ENCODE measurements at regions not wholly inside any gene's neighbourhood (a gene's known extent, or its start where the extent isn't known, plus 50 kb on each side); places are given as distances from the start of the nearest gene placed in this dataset.

GRCh38 chr5:4627131-4627530, 513.0 kb upstream of the ADAMTS16 start:
- no peaks in the 10 kb centered on the region for H3K9me3 ChIP-seq
- intact Hi-C loops (cut with DNase I), result no loop called here
- H3K27me3 ChIP-seq, result no peaks in the 10 kb centered on the region
- no peaks in the 10 kb centered on the region for H3K36me3 ChIP-seq
- H3K4me1 ChIP-seq, result no peaks in the 10 kb centered on the region
- ATAC-seq (no peak), DNase-seq (no peak)
- H3K4me3 ChIP-seq, result no peak overlapping the region
- H3K27ac ChIP-seq, result no peak overlapping the region
- 73% methylated on average over 2 of the region's 3 CpGs for WGBS (ENCODE audit: insufficient coverage, low coverage, low lambda C conversion rate, missing lambda C conversion rate)
- TF ChIP-seq CTCF (IDR thresholded peaks at IDR 0.05) (no peak), POLR2A (IDR thresholded peaks at IDR 0.05) (no peak)

- no peaks in the 10 kb centered on the region for H3K36me3 ChIP-seq
- H3K27ac ChIP-seq, result no peak overlapping the region
- no peak for TF ChIP-seq CTCF (IDR thresholded peaks at IDR 0.05)
- TF ChIP-seq POLR2A (IDR thresholded peaks at IDR 0.05), result no peak
- ATAC-seq (no peak), DNase-seq (no peak)
- H3K27me3 ChIP-seq, result no peaks in the 10 kb centered on the region
- H3K9me3 ChIP-seq, result no peaks in the 10 kb centered on the region
- H3K4me3 ChIP-seq, result no peak overlapping the region
- WGBS (ENCODE audit: insufficient coverage, low coverage, low lambda C conversion rate, missing lambda C conversion rate), result 27% methylated on average over 8 of the region's 9 CpGs
- intact Hi-C loops (cut with DNase I), result no loop called here
- no peaks in the 10 kb centered on the region for H3K4me1 ChIP-seq
Measured at GRCh38 chr5:4627929-4628328, 512.2 kb upstream of the ADAMTS16 start.

- WGBS (ENCODE audit: insufficient coverage, low coverage, low lambda C conversion rate, missing lambda C conversion rate), result 65% methylated on average over 14 of the region's 14 CpGs
- no peaks in the 10 kb centered on the region for H3K4me1 ChIP-seq
- H3K4me3 ChIP-seq, result no peak overlapping the region
- TF ChIP-seq CTCF (IDR thresholded peaks at IDR 0.05), result no peak
- no peak for TF ChIP-seq POLR2A (IDR thresholded peaks at IDR 0.05)
- H3K27ac ChIP-seq, result no peak overlapping the region
- no peaks in the 10 kb centered on the region for H3K9me3 ChIP-seq
- H3K27me3 ChIP-seq, result no peaks in the 10 kb centered on the region
- intact Hi-C loops (cut with DNase I), result no loop called here
- DNase-seq (no peak), ATAC-seq (no peak)
- H3K36me3 ChIP-seq, result no peaks in the 10 kb centered on the region
Measured at GRCh38 chr5:4628645-4629385, 511.3 kb upstream of the ADAMTS16 start.

GRCh38 chr5:4630031-4630430, 510.1 kb upstream of the ADAMTS16 start:
- Histone ChIP-seq H3K36me3 (no peaks in the 10 kb centered on the region), H3K9me3 (no peaks in the 10 kb centered on the region), H3K4me1 (no peaks in the 10 kb centered on the region), H3K27ac (no peak overlapping the region), H3K4me3 (no peak overlapping the region), H3K27me3 (no peaks in the 10 kb centered on the region)
- TF ChIP-seq CTCF (IDR thresholded peaks at IDR 0.05) (no peak), POLR2A (IDR thresholded peaks at IDR 0.05) (no peak)
- intact Hi-C loops (cut with DNase I), result no loop called here
- ATAC-seq (no peak), DNase-seq (no peak)
- 32% methylated on average over 11 of the region's 11 CpGs for WGBS (ENCODE audit: insufficient coverage, low coverage, low lambda C conversion rate, missing lambda C conversion rate)
